ENCODE measurements at regions not wholly inside any gene's neighbourhood (a gene's known extent, or its start where the extent isn't known, plus 50 kb on each side); places are given as distances from the start of the nearest gene placed in this dataset.
"Not testable (repeated sequence)": the region's sequence is repeated elsewhere in the genome, so short reads cannot be mapped to it uniquely, and the experiment has no call there.

DNA sequence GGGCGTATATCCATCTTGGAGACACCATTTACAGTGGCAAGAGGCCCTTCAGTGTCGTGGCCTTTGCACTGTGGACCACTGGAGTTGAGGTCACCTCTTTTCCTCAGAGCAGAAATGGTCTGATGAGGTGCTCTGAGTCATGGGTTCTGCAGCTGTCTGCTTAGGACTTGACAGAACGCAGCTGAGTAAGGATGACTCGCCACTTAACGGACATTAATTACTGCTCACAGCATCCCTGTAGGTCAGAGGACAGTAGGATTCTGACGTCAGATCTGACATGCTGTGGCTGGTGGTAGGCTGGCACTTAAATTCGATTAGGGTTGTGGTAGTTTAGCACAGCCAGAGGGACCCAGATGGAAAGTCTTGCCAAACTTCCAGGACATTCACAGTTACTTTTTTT, 479.4 kb downstream of the DMAC1 start:
- Mint-ChIP-seq H3K9me3 (peaks cover 4% of the 10 kb centered on the region), H3K27ac (no peak overlapping the region), H3K4me3 (no peak overlapping the region), H3K4me1 (no peaks in the 10 kb centered on the region), H3K27me3 (peaks cover 2% of the 10 kb centered on the region), H3K36me3 (ENCODE audit: low read depth) (no peaks in the 10 kb centered on the region)
- DNase-seq, result no peak
- CTCF ChIA-PET, result no interaction called here
- POLR2A ChIA-PET, result no interaction called here

GRCh38 chr9:7318920-7319319, 480.7 kb downstream of the DMAC1 start:
- no peak for DNase-seq
- POLR2A ChIA-PET, result no interaction called here
- H3K27me3 Mint-ChIP-seq, result peaks cover 2% of the 10 kb centered on the region
- H3K4me3 Mint-ChIP-seq, result no peak overlapping the region
- CTCF ChIA-PET, result interaction anchor here (0.7 kb wide), 1 partner anchor 81 kb away, joined by 3 read pairs; no protein-coding TSS in a partner anchor
- peaks cover 4% of the 10 kb centered on the region for H3K9me3 Mint-ChIP-seq
- no peak overlapping the region for H3K27ac Mint-ChIP-seq
- H3K4me1 Mint-ChIP-seq, result no peaks in the 10 kb centered on the region
- H3K36me3 Mint-ChIP-seq (ENCODE audit: low read depth), result no peaks in the 10 kb centered on the region

GRCh38 chr9:7316967-7317366, 482.6 kb downstream of the DMAC1 start:
- no peaks in the 10 kb centered on the region for H3K4me1 Mint-ChIP-seq
- peaks cover 16% of the 10 kb centered on the region for H3K9me3 Mint-ChIP-seq
- POLR2A ChIA-PET, result no interaction called here
- CTCF ChIA-PET, result no interaction called here
- no peak overlapping the region for H3K4me3 Mint-ChIP-seq
- peaks cover 4% of the 10 kb centered on the region for H3K27me3 Mint-ChIP-seq
- DNase-seq, result no peak
- H3K27ac Mint-ChIP-seq, result no peak overlapping the region
- peaks cover 4% of the 10 kb centered on the region for H3K36me3 Mint-ChIP-seq (ENCODE audit: low read depth)

DNA sequence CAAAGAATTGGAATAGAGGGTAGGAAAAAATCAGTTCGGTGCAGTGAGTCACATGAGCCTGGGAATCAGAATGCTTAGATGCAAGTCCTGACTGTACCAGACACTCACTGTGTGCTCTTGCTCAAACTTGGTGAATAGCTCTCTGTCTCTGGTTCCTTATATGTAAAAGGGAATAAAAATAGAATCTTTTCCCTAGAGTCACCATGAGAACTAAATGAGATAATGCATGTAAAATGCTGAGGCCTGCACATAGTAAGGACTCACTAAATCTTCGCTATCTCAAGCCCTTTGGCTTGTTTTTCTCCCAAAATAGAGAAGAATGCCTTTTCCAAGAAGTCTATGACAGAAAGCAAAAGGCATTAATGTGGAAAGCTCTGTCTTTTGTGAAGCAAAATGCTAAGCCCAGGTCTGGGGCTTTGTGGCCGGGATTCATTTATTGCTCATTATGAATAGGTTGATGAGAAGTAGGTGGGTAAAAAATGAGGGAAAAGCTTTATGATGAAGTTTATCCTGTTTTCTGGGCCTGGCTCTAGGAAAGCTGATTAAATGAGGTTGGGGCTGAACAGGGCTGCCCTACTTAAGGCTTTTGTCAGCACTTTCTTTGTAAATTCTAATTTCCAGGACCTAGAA, 483.3 kb downstream of the DMAC1 start:
- ChIA-PET CTCF (no interaction called here), POLR2A (no interaction called here)
- Mint-ChIP-seq H3K4me3 (no peak overlapping the region), H3K4me1 (no peaks in the 10 kb centered on the region), H3K36me3 (ENCODE audit: low read depth) (peaks cover 4% of the 10 kb centered on the region), H3K27ac (no peak overlapping the region), H3K9me3 (peaks cover 20% of the 10 kb centered on the region), H3K27me3 (peaks cover 4% of the 10 kb centered on the region)
- DNase-seq, result no peak

DNA sequence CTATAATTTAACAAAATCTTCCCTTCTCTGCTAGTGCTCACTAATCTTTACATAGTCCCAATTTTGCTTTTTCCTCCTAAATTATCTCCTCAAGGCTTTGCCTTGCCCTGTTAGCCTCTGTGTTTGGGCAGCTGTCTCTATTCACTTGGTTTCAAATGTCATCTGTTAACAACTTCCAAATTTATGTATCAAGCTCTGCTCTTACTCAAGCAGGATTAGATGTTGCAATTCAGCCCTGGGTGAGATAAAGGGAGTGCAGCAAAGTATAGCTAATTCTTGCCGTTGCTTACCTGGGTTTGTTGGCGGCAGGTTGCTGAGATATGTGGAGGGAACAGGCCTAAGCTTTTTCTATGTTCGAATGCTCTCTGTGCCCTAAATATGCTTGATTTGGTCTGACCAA, 483.8 kb downstream of the DMAC1 start:
- Mint-ChIP-seq H3K9me3 (peaks cover 24% of the 10 kb centered on the region), H3K27ac (no peak overlapping the region), H3K36me3 (ENCODE audit: low read depth) (peaks cover 4% of the 10 kb centered on the region), H3K4me3 (no peak overlapping the region), H3K4me1 (no peaks in the 10 kb centered on the region), H3K27me3 (peaks cover 4% of the 10 kb centered on the region)
- ChIA-PET CTCF (no interaction called here), POLR2A (no interaction called here)
- no peak for DNase-seq

GRCh38 chr9:7315116-7315515, 484.5 kb downstream of the DMAC1 start:
- peaks cover 6% of the 10 kb centered on the region for H3K36me3 Mint-ChIP-seq (ENCODE audit: low read depth)
- H3K9me3 Mint-ChIP-seq, result peaks cover 30% of the 10 kb centered on the region
- H3K27ac Mint-ChIP-seq, result no peak overlapping the region
- peaks cover 4% of the 10 kb centered on the region for H3K27me3 Mint-ChIP-seq
- CTCF ChIA-PET, result no interaction called here
- POLR2A ChIA-PET, result no interaction called here
- no peak overlapping the region for H3K4me3 Mint-ChIP-seq
- no peaks in the 10 kb centered on the region for H3K4me1 Mint-ChIP-seq
- DNase-seq, result no peak

DNA sequence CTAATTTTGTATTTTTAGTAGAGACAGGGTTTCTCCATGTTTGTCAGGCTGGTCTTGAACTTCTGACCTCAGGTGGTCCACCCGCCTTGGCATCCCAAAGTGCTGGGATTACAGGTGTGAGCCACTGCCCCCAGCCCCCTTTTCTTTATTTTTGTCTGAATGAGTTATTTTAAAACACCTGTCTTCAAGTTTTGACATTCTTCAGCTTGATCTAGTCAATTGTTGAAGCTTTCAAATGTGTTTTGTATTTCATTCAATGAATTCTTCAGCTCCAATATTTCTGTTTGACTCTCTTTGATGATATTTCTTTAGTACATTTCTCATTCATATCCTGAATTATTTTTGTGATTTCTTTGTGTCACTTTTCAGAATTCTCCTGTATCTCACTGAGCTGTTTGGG, 486.2 kb downstream of the DMAC1 start:
- H3K4me1 Mint-ChIP-seq, result no peaks in the 10 kb centered on the region
- H3K27ac Mint-ChIP-seq, result no peak overlapping the region
- peaks cover 3% of the 10 kb centered on the region for H3K27me3 Mint-ChIP-seq
- H3K9me3 Mint-ChIP-seq, result peaks cover 43% of the 10 kb centered on the region
- CTCF ChIA-PET, result no interaction called here
- H3K4me3 Mint-ChIP-seq, result no peak overlapping the region
- no peak for DNase-seq
- H3K36me3 Mint-ChIP-seq (ENCODE audit: low read depth), result peaks cover 8% of the 10 kb centered on the region
- POLR2A ChIA-PET, result no interaction called here

- H3K27ac Mint-ChIP-seq; CTCF ChIA-PET; H3K4me1 Mint-ChIP-seq; H3K36me3 Mint-ChIP-seq (ENCODE audit: low read depth); POLR2A ChIA-PET; DNase-seq; H3K4me3 Mint-ChIP-seq: not testable (repeated sequence)
- peaks cover 43% of the 10 kb centered on the region for H3K9me3 Mint-ChIP-seq
- H3K27me3 Mint-ChIP-seq, result peaks cover 10% of the 10 kb centered on the region
These were observed 490.5 kb downstream of the DMAC1 start for GRCh38 chr9:7309051-7309450.

DNA sequence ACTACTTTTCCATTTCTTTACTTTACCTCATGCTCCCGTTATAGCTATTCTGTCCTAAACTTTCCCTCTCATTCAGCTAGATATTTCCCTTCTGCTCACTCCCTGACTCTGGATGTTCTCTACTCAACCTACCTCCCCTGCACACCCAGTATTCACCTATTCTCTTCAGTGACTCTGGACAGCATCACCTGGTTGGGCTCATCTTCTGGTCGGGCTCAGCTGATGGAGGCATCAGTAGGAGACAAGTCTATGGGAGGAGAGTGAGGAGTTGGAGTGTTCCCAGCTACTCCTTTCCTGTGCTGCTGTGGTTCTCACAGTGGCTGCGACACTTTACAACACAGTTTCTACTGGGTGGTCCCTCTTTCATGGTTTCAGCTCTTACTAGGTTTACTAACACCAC, 493.9 kb downstream of the DMAC1 start:
- Mint-ChIP-seq H3K27ac (no peak overlapping the region), H3K4me1 (no peaks in the 10 kb centered on the region), H3K36me3 (ENCODE audit: low read depth) (peaks cover 4% of the 10 kb centered on the region), H3K27me3 (peaks cover 17% of the 10 kb centered on the region), H3K4me3 (no peak overlapping the region), H3K9me3 (peaks cover 22% of the 10 kb centered on the region)
- DNase-seq, result no peak
- CTCF ChIA-PET, result no interaction called here
- POLR2A ChIA-PET, result no interaction called here

- ChIA-PET CTCF (interaction anchor here (0.8 kb wide), 1 partner anchor 70 kb away, joined by 3 read pairs; no protein-coding TSS in a partner anchor), POLR2A (no interaction called here)
- Mint-ChIP-seq H3K27me3 (peaks cover 21% of the 10 kb centered on the region), H3K9me3 (peaks cover 13% of the 10 kb centered on the region), H3K27ac (no peak overlapping the region), H3K4me3 (no peak overlapping the region), H3K4me1 (no peaks in the 10 kb centered on the region), H3K36me3 (ENCODE audit: low read depth) (no peaks in the 10 kb centered on the region)
- DNase-seq, result no peak
These were observed 495.0 kb downstream of the DMAC1 start for GRCh38 chr9:7304627-7304995.

DNA sequence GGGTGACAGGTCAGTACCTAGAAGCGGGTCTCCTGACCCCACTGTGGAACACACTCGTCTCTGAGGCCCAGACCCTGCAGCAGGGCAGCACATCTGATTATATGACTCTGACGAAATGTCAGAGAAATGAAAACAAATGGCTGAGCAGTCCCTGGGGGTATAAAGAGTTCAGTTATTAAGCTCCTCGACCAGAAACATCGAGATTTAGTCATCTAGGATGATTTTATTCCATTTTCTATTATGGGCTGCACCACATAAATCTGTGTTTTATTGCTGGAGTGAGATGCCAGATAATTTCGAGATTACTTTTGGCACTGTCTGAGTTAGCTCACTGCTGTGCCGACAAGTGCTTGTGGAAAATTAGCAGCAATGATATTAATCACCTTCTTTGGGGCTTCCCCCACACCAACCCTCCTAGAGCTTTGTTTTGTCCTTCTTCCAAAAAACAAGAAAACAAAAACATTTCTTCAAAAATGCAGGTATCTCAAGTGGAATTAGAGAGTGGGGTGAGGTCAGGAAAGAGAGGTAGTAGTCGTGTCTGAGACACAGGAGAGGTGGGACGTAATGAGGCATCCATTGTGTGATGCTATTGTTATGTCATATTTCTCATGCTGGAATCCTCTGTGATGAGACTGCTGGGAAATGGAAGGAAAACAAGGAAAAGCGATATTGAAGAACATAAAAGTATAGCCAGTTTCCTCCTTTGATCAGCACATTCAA, 495.5 kb downstream of the DMAC1 start:
- Mint-ChIP-seq H3K9me3 (peaks cover 8% of the 10 kb centered on the region), H3K27me3 (peaks cover 23% of the 10 kb centered on the region), H3K4me1 (no peaks in the 10 kb centered on the region), H3K36me3 (ENCODE audit: low read depth) (no peaks in the 10 kb centered on the region), H3K27ac (no peak overlapping the region), H3K4me3 (no peak overlapping the region)
- no peak for DNase-seq
- POLR2A ChIA-PET, result no interaction called here
- CTCF ChIA-PET, result interaction anchor here (0.8 kb wide), 1 partner anchor 70 kb away, joined by 3 read pairs; no protein-coding TSS in a partner anchor

DNA sequence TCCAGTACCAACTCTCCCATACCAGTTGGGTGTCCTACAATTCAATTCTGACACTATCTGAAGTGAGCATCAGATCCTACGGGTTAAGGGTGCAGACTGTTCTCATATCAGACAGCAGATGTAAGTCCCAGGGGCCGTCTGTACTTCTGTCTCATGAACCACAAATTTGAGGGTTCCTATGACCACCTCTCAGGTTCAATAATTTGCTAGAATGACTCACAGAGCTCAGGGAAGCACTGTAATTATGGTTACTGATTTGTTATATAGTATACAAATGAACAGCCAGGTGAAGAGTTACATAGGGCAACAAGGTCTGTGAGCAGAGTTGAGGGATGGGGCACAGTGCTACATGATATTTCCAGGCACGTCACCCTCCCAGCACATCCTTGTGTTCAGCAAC, 499.1 kb downstream of the DMAC1 start:
- H3K4me1 Mint-ChIP-seq, result peaks cover 3% of the 10 kb centered on the region
- ChIA-PET CTCF (no interaction called here), POLR2A (no interaction called here)
- H3K36me3 Mint-ChIP-seq (ENCODE audit: low read depth), result no peaks in the 10 kb centered on the region
- no peak overlapping the region for H3K4me3 Mint-ChIP-seq
- DNase-seq, result no peak
- H3K9me3 Mint-ChIP-seq, result no peaks in the 10 kb centered on the region
- peaks cover 28% of the 10 kb centered on the region for H3K27me3 Mint-ChIP-seq
- H3K27ac Mint-ChIP-seq, result no peak overlapping the region

DNA sequence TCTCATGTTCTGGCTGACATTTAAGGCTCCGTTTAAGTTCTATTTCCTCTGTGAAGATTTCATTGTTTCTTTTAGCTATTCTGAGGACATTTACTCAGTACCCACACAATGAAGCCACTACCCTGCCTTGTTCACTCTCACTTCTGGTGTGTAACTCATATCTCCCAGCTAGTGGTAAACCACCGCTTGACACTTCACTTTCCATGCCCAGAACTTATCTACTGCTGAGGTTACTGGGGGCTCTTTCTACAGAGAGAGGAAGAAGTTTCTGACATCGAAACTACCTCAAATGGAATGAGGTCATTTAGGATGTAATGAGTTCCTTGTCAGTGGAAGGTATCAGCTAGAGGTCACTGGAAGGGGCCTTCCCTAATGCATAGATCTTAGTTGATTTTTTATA, 501.5 kb downstream of the DMAC1 start:
- peaks cover 26% of the 10 kb centered on the region for H3K27me3 Mint-ChIP-seq
- DNase-seq, result no peak
- POLR2A ChIA-PET, result no interaction called here

GRCh38 chr9:7297521-7297920, 502.1 kb downstream of the DMAC1 start:
- no peaks in the 10 kb centered on the region for H3K9me3 Mint-ChIP-seq
- H3K36me3 Mint-ChIP-seq (ENCODE audit: low read depth), result no peaks in the 10 kb centered on the region
- no peak overlapping the region for H3K27ac Mint-ChIP-seq
- POLR2A ChIA-PET, result no interaction called here
- CTCF ChIA-PET, result no interaction called here
- H3K4me3 Mint-ChIP-seq, result no peak overlapping the region
- DNase-seq, result no peak
- peaks cover 3% of the 10 kb centered on the region for H3K4me1 Mint-ChIP-seq
- peaks cover 25% of the 10 kb centered on the region for H3K27me3 Mint-ChIP-seq

More for the DNA sequence above, 501.5 kb downstream of the DMAC1 start:
- Mint-ChIP-seq H3K4me3 (no peak overlapping the region), H3K4me1 (peaks cover 3% of the 10 kb centered on the region), H3K36me3 (ENCODE audit: low read depth) (no peaks in the 10 kb centered on the region), H3K9me3 (no peaks in the 10 kb centered on the region), H3K27ac (no peak overlapping the region)
- CTCF ChIA-PET, result no interaction called here
